ENCODE measurements at regions not wholly inside any gene's neighbourhood (a gene's known extent, or its start where the extent isn't known, plus 50 kb on each side); places are given as distances from the start of the nearest gene placed in this dataset.

- TF ChIP-seq, protein P1, sequence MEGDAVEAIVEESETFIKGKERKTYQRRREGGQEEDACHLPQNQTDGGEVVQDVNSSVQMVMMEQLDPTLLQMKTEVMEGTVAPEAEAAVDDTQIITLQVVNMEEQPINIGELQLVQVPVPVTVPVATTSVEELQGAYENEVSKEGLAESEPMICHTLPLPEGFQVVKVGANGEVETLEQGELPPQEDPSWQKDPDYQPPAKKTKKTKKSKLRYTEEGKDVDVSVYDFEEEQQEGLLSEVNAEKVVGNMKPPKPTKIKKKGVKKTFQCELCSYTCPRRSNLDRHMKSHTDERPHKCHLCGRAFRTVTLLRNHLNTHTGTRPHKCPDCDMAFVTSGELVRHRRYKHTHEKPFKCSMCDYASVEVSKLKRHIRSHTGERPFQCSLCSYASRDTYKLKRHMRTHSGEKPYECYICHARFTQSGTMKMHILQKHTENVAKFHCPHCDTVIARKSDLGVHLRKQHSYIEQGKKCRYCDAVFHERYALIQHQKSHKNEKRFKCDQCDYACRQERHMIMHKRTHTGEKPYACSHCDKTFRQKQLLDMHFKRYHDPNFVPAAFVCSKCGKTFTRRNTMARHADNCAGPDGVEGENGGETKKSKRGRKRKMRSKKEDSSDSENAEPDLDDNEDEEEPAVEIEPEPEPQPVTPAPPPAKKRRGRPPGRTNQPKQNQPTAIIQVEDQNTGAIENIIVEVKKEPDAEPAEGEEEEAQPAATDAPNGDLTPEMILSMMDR (IDR thresholded peaks at IDR 0.05), result no peak
- TF ChIP-seq EP300 (IDR thresholded peaks at IDR 0.05), result no peak
These were observed 308.6 kb downstream of the CDC5L start for GRCh38 chr6:44696099-44696498.
